GM12878 (cell line): ENCODE measurements at regions not wholly inside any gene's neighbourhood (a gene's known extent, or its start where the extent isn't known, plus 50 kb on each side); places are given as distances from the start of the nearest gene placed in this dataset.

ENCODE experiments used
- ATAC-seq: fragments of 200-7000 bp; cut with Tn5 transposase; 3 replicates; pipeline ENCODE4 v1.9.1; 2020; ENCODE audit warnings: mild to moderate bottlenecking, moderate library complexity
- BruUV-seq: library from RNA; stranded (reverse); fragments of 400-500 nt; replicated peaks from 2 replicates; lab custom pipeline; 2021; lab: Mats Ljungman, UMichigan
- CTCF ChIA-PET: fragments of 300-600 bp; sonication (Branson Sonifier 250); formaldehyde crosslinking; extraction: SDS; loops from one replicate; lab custom pipeline; 2021; ENCODE audit warnings: inconsistent platforms; lab: Yijun Ruan, JAX
- POLR2A ChIA-PET: fragments of 350-600 bp; formaldehyde crosslinking; extraction: SDS; loops from one replicate; lab custom pipeline; 2021; ENCODE audit warnings: inconsistent platforms; lab: Charles Lee
- RAD21 ChIA-PET: fragments of 300-600 bp; sonication (Branson Sonifier 250); formaldehyde crosslinking; loops from one replicate; lab custom pipeline; 2023; ENCODE audit warnings: antibody characterized with exemption; ENCODE audit not compliant: unreplicated experiment; lab: Charles Lee
- SMC1A ChIA-PET: fragments of 300-600 bp; sonication (Branson Sonifier 250); formaldehyde crosslinking; loops from one replicate; lab custom pipeline; 2023; ENCODE audit not compliant: unreplicated experiment, uncharacterized antibody; lab: Charles Lee
- DNase-seq: peaks from one replicate; pipeline ENCODE4 v3.0.0-alpha.2; 2011; ENCODE audit warnings: low read depth, low spot score
- FAIRE-seq: peaks from 3 replicates; lab custom pipeline; 2011; peaks lifted over from hg19 to GRCh38; lab: Jason Lieb, UNC
- H2AFZ ChIP-seq: 2 replicates; pipeline ENCODE4 v1.6.0; 2011; ENCODE audit warnings: low read depth, low read length, control low read depth; ENCODE audit not compliant: control insufficient read depth
- H3K27ac ChIP-seq: 2 replicates; pipeline ENCODE4 v1.5.1; 2011; ENCODE audit warnings: control low read depth; ENCODE audit not compliant: control insufficient read depth, insufficient read depth
- H3K27me3 ChIP-seq, 2 experiments: replicated peaks in 1 of 2; 2 replicates each; pipeline versions ENCODE4 v1.6.0 to v1.6.1; 2011; ENCODE audit warnings: low read length in 1 of 2; ENCODE audit not compliant: control insufficient read depth in 2 of 2, insufficient read depth in 2 of 2
- H3K36me3 ChIP-seq, 2 experiments: 2 replicates each; pipeline ENCODE4 v1.5.1; 2011; ENCODE audit warnings: low read length in 1 of 2; ENCODE audit not compliant: control insufficient read depth in 2 of 2, insufficient read depth in 2 of 2
- H3K4me1 ChIP-seq: 2 replicates; pipeline ENCODE4 v1.6.1; 2011; ENCODE audit warnings: mild to moderate bottlenecking, low read length, moderate library complexity, mixed read lengths; ENCODE audit not compliant: control insufficient read depth, insufficient read depth
- H3K4me2 ChIP-seq: 2 replicates; pipeline ENCODE4 v1.6.0; 2011; ENCODE audit warnings: control low read depth; ENCODE audit not compliant: control insufficient read depth, insufficient read depth
- H3K4me3 ChIP-seq: fragments of 200-600 bp; sonication (generic); 2 replicates; pipeline ENCODE4 v1.5.1; 2016
- H3K79me2 ChIP-seq: 2 replicates; pipeline ENCODE4 v1.6.0; 2011; ENCODE audit warnings: low read length; ENCODE audit not compliant: control insufficient read depth, insufficient read depth
- H3K9ac ChIP-seq: 2 replicates; pipeline ENCODE4 v1.8.0; 2011; ENCODE audit warnings: low read length, control low read depth, mixed read lengths; ENCODE audit not compliant: control insufficient read depth, insufficient read depth
- H3K9me3 ChIP-seq: replicated peaks from 3 replicates; pipeline ENCODE4 v1.5.1; 2011; ENCODE audit warnings: mild to moderate bottlenecking, low read length; ENCODE audit not compliant: control insufficient read depth, insufficient read depth
- H4K20me1 ChIP-seq: 2 replicates; pipeline ENCODE4 v1.6.0; 2011; ENCODE audit not compliant: control insufficient read depth, insufficient read depth
- CHD4 ChIP-seq: fragments of 200-600 bp; sonication (generic); IDR thresholded peaks from 2 replicates; pipeline ENCODE4 v1.6.1; 2016; ENCODE audit warnings: mild to moderate bottlenecking
- WRNIP1 ChIP-seq: IDR thresholded peaks from 2 replicates; pipeline ENCODE4 v1.6.1; 2011; ENCODE audit warnings: low read depth, low read length, improper control_type of control experiment, borderline replicate concordance
- ZNF274 ChIP-seq: IDR thresholded peaks from one replicate; pipeline ENCODE4 v1.8.0; 2011; ENCODE audit not compliant: insufficient read length, insufficient read depth
- WGBS: methylation state at CpG from one replicate; pipeline ENCODE4 v1.1.6; 2016; ENCODE audit warnings: low lambda C conversion rate; ENCODE audit not compliant: insufficient replicate concordance, insufficient coverage; ENCODE audit errors: missing lambda C conversion rate; 5-methylcytosine and 5-hydroxymethylcytosine counted together
- in situ Hi-C: fragments of 300-500 bp; cut with MboI; formaldehyde crosslinking; loops from 9 replicates; pipeline ENCODE4 v1.14.3; 2018; ENCODE audit warnings: mixed read lengths
- intact Hi-C: fragments of 100-400 bp; cut with micrococcal nuclease; formaldehyde crosslinking; loops from one replicate; pipeline ENCODE4 v1.14.2; 2022; ENCODE audit not compliant: unreplicated experiment

GRCh38 chr11:123282597-123282996, 87.5 kb upstream of the CLMP start:
- Histone ChIP-seq H3K9ac (no peak overlapping the region), H3K27ac (no peak overlapping the region), H3K9me3 (no peaks in the 10 kb centered on the region; the same call in 1 of the 3 replicates), H3K79me2 (no peaks in the 10 kb centered on the region), H3K4me1 (no peaks in the 10 kb centered on the region), H3K4me2 (no peak overlapping the region), H4K20me1 (no peaks in the 10 kb centered on the region), H3K27me3 (no peaks in the 10 kb centered on the region; a peak in 2 of 4 replicates), H3K36me3 (no peaks in the 10 kb centered on the region), H3K4me3 (no peak overlapping the region), H2AFZ (no peak overlapping the region)
- no peak for FAIRE-seq
- TF ChIP-seq ZNF274 (no peak), WRNIP1 (no peak)
- intact Hi-C loops: no loop called here
- CTCF ChIA-PET: interaction anchor here (0.8 to 1.0 kb wide), 2 partner anchors 10 to 21 kb away, joined by 3 read pairs; no protein-coding TSS in a partner anchor
- no peak for DNase-seq
- BruUV-seq: no TSS peak
- POLR2A ChIA-PET: interaction anchor here (0.5 kb wide), 1 partner anchor 10 kb away, joined by 3 read pairs; no protein-coding TSS in a partner anchor
- 33% methylated on average over 6 of the region's 6 CpGs for WGBS
- SMC1A ChIA-PET: no interaction called here
- ATAC-seq: no peak
- RAD21 ChIA-PET: no interaction called here
- in situ Hi-C loops: no loop called here

GRCh38 chr11:123273616-123274015, 78.6 kb upstream of the CLMP start:
- in situ Hi-C loops: no loop called here
- BruUV-seq: no TSS peak

More at GRCh38 chr11:123273616-123274015, 78.6 kb upstream of the CLMP start:
- SMC1A ChIA-PET: no interaction called here
- Histone ChIP-seq H4K20me1 (no peaks in the 10 kb centered on the region), H3K27me3 (no peaks in the 10 kb centered on the region), H3K36me3 (no peaks in the 10 kb centered on the region), H3K4me3 (no peak overlapping the region), H3K4me2 (no peak overlapping the region), H3K27ac (no peak overlapping the region), H3K4me1 (no peaks in the 10 kb centered on the region), H3K79me2 (no peaks in the 10 kb centered on the region), H3K9ac (no peak overlapping the region), H3K9me3 (no peaks in the 10 kb centered on the region; the same call in 1 of the 3 replicates), H2AFZ (no peak overlapping the region)
- POLR2A ChIA-PET: no interaction called here
- FAIRE-seq: no peak
- CTCF ChIA-PET: interaction anchor here (1.9 to 4.0 kb wide), 2 partner anchors 12 to 303 kb away, joined by 5 to 21 read pairs; no protein-coding TSS in a partner anchor
- intact Hi-C loops: no loop called here
- RAD21 ChIA-PET: no interaction called here
- ATAC-seq: no peak
- no peak for DNase-seq
- TF ChIP-seq CHD4: no peak
- 0% methylated on average over 2 of the region's 2 CpGs for WGBS
